Hepatocyte (in vitro differentiated cells): ENCODE measurements at regions not wholly inside any gene's neighbourhood (a gene's known extent, or its start where the extent isn't known, plus 50 kb on each side); places are given as distances from the start of the nearest gene placed in this dataset.

Experiments used
- DNase-seq: peaks from one replicate; pipeline ENCODE4 v3.0.0-alpha.2; 2016; ENCODE audit warnings: low spot score
- H2AFZ ChIP-seq: fragments of 200-600 bp; sonication (generic); 2 replicates; pipeline ENCODE4 v1.6.0; 2016; ENCODE audit warnings: antibody characterized with exemption, mild to moderate bottlenecking
- H3K27ac ChIP-seq: fragments of 200-600 bp; sonication (generic); 2 replicates; pipeline ENCODE4 v1.5.1; 2016; ENCODE audit warnings: mild to moderate bottlenecking
- H3K27me3 ChIP-seq: fragments of 200-600 bp; sonication (generic); 2 replicates; pipeline ENCODE4 v1.6.1; 2016
- H3K36me3 ChIP-seq: fragments of 200-600 bp; sonication (generic); replicated peaks from 2 replicates; pipeline ENCODE4 v1.5.1; 2016; ENCODE audit warnings: low read depth; ENCODE audit not compliant: insufficient read depth
- H3K4me1 ChIP-seq: fragments of 200-600 bp; sonication (generic); 2 replicates; pipeline ENCODE4 v1.5.1; 2016; ENCODE audit warnings: mild to moderate bottlenecking, moderate library complexity; ENCODE audit not compliant: insufficient read depth
- H3K4me2 ChIP-seq: fragments of 200-600 bp; sonication (generic); 2 replicates; pipeline ENCODE4 v1.6.0; 2016
- H3K4me3 ChIP-seq: fragments of 200-600 bp; sonication (generic); 2 replicates; pipeline ENCODE4 v1.5.1; 2016; ENCODE audit warnings: mild to moderate bottlenecking
- H3K79me2 ChIP-seq: fragments of 200-600 bp; sonication (generic); 2 replicates; pipeline ENCODE4 v1.6.0; 2017; ENCODE audit warnings: mild to moderate bottlenecking
- H3K9me2 ChIP-seq: fragments of 200-600 bp; sonication (generic); replicated peaks from 2 replicates; pipeline ENCODE4 v1.6.0; 2017; ENCODE audit warnings: mild to moderate bottlenecking; ENCODE audit not compliant: insufficient read depth
- H3K9me3 ChIP-seq: fragments of 200-600 bp; sonication (generic); 2 replicates; pipeline ENCODE4 v1.5.1; 2016; ENCODE audit warnings: low read depth, mild to moderate bottlenecking
- H4K20me1 ChIP-seq: fragments of 200-600 bp; sonication (generic); 2 replicates; pipeline ENCODE4 v1.6.0; 2016; ENCODE audit warnings: mild to moderate bottlenecking; ENCODE audit not compliant: insufficient read depth, poor library complexity, severe bottlenecking
- CTCF ChIP-seq: fragments of 200-600 bp; sonication (generic); IDR thresholded peaks from 2 replicates; pipeline ENCODE4 v1.5.1; 2016; ENCODE audit warnings: antibody characterized with exemption, mild to moderate bottlenecking; ENCODE audit not compliant: poor library complexity
- EZH2 ChIP-seq: fragments of 200-600 bp; sonication (generic); IDR thresholded peaks from 2 replicates; pipeline ENCODE4 v1.6.1; 2016; ENCODE audit warnings: antibody characterized with exemption, mild to moderate bottlenecking, borderline replicate concordance
- EZH2phosphoT487 ChIP-seq: fragments of 200-600 bp; sonication (generic); IDR thresholded peaks from one replicate; pipeline ENCODE4 v1.6.1; 2018; ENCODE audit warnings: antibody characterized with exemption, mild to moderate bottlenecking, low read depth, moderate library complexity; ENCODE audit not compliant: unreplicated experiment, severe bottlenecking
- WGBS: methylation state at CpG from one replicate; pipeline ENCODE4 v1.1.6; 2016; ENCODE audit warnings: low lambda C conversion rate; ENCODE audit errors: missing lambda C conversion rate; 5-methylcytosine and 5-hydroxymethylcytosine counted together

DNA sequence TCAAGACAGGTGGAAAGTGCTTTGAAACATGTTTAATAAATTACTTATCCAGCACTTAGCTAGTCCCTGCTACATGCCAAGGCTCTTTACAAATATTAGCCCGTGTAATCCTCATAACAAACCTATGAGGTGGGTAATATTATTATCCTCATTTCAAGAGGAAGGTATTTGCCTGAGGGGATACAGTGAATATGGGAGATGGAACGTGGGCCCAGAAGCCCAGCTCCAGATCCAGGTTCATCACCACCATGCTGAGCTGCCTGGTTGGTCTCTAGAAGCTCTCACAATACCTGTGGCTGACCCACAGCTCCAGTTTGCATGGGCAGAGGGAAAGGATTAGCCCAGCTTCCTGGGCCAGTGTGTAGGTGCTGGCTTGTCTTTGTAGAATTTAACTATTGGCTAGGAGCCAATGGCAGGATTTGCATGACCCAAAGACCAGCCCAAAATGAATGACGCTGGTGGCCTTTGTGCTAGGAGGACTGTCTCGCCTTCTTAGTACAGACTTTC is 61.6 kb upstream of the ATP8B1 start:
- Histone ChIP-seq H3K9me3 (no peaks in the 10 kb centered on the region), H3K4me2 (no peak overlapping the region), H2AFZ (no peak overlapping the region), H3K36me3 (no peaks in the 10 kb centered on the region), H3K9me2 (no peaks in the 10 kb centered on the region), H3K79me2 (no peaks in the 10 kb centered on the region), H3K27me3 (no peaks in the 10 kb centered on the region), H3K4me1 (no peaks in the 10 kb centered on the region), H3K4me3 (no peak overlapping the region), H4K20me1 (no peaks in the 10 kb centered on the region), H3K27ac (no peak overlapping the region)
- TF ChIP-seq CTCF = no peak
- no peak for TF ChIP-seq EZH2
- no peak for TF ChIP-seq EZH2phosphoT487
- DNase-seq = no peak
- 81% methylated on average over 4 of the region's 4 CpGs for WGBS

DNA sequence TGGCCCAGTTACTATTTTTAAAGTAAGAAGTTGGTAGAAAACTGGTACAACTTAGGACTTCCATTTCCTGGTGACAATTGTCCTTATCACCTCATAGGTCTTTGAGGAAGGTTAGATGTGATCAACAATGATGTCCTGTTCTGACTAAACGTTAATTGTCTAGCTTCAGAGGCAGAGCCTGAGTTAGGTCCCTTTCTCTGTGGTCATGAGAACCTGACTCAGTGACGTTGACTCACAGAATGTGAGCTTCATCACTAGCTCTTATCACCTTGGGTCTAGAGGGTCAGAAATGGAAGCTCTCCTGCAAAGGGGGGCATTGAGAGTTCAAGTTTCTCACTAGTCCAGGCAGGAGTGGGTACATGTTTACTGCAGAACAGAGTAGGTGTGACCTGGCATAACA is 60.6 kb upstream of the ATP8B1 start:
- H3K4me3 ChIP-seq = no peak overlapping the region
- H4K20me1 ChIP-seq = no peaks in the 10 kb centered on the region
- 70% methylated on average over 2 of the region's 2 CpGs for WGBS
- DNase-seq = no peak
- H3K27ac ChIP-seq = no peak overlapping the region
- H3K36me3 ChIP-seq = no peaks in the 10 kb centered on the region
- no peaks in the 10 kb centered on the region for H3K9me3 ChIP-seq
- no peak for TF ChIP-seq CTCF
- TF ChIP-seq EZH2phosphoT487 = no peak
- TF ChIP-seq EZH2 = no peak
- H3K79me2 ChIP-seq = no peaks in the 10 kb centered on the region
- H3K27me3 ChIP-seq = no peaks in the 10 kb centered on the region
- no peak overlapping the region for H3K4me2 ChIP-seq
- H2AFZ ChIP-seq = no peak overlapping the region
- H3K9me2 ChIP-seq = no peaks in the 10 kb centered on the region
- H3K4me1 ChIP-seq = no peaks in the 10 kb centered on the region

GRCh38 chr18:57859314-57859713 is 56.2 kb upstream of the ATP8B1 start:
- no peaks in the 10 kb centered on the region for H3K9me3 ChIP-seq
- H3K27ac ChIP-seq = no peak overlapping the region
- peak; percentile 48 for DNase-seq
- H3K36me3 ChIP-seq = no peaks in the 10 kb centered on the region
- H3K9me2 ChIP-seq = no peaks in the 10 kb centered on the region
- H3K27me3 ChIP-seq = peaks cover 7% of the 10 kb centered on the region
- no peaks in the 10 kb centered on the region for H4K20me1 ChIP-seq
- no peaks in the 10 kb centered on the region for H3K79me2 ChIP-seq
- H2AFZ ChIP-seq = no peak overlapping the region
- no peak overlapping the region for H3K4me3 ChIP-seq
- peaks cover 2% of the 10 kb centered on the region for H3K4me1 ChIP-seq
- H3K4me2 ChIP-seq = no peak overlapping the region
- TF ChIP-seq EZH2phosphoT487 = no peak
- TF ChIP-seq CTCF = peak; percentile 29
